ENCODE measurements at regions not wholly inside any gene's neighbourhood (a gene's known extent, or its start where the extent isn't known, plus 50 kb on each side); places are given as distances from the start of the nearest gene placed in this dataset.

DNA sequence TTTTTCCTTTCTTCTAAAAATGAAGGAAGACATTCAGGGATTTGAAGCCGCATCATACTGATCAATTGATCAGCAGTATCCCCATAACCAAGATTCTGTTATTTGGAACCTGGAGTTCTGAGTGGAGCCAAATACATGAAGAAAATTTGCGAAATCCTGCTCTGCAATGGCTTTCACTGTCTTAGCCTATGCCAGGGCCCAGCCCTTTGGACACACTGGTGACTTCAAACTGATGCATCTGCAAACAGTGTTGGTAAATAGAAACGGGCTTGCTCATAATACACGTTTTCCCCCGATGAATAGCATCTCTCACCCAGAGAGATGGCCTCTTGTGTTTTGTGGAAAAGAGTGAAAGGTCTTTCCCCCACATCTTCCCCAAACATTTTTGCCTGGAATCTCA, 87.6 kb upstream of the TOX3 start:
- peaks cover 7 to 9% of the 10 kb centered on the region in 2 donors for H3K9me3 Mint-ChIP-seq
- H3K36me3 Mint-ChIP-seq (ENCODE audit: insufficient read depth in 2 of 2), result no peaks in the 10 kb centered on the region
- ATAC-seq (replicated peaks in 1 of 2), result no peak
- H3K4me1 Mint-ChIP-seq (ENCODE audit: low read depth), result no peaks in the 10 kb centered on the region
- no peak overlapping the region for H3K4me3 Mint-ChIP-seq
- no peaks in the 10 kb centered on the region for H3K27me3 Mint-ChIP-seq (ENCODE audit: low read depth)
- no peak overlapping the region for H3K27ac Mint-ChIP-seq
- no peak for DNase-seq

DNA sequence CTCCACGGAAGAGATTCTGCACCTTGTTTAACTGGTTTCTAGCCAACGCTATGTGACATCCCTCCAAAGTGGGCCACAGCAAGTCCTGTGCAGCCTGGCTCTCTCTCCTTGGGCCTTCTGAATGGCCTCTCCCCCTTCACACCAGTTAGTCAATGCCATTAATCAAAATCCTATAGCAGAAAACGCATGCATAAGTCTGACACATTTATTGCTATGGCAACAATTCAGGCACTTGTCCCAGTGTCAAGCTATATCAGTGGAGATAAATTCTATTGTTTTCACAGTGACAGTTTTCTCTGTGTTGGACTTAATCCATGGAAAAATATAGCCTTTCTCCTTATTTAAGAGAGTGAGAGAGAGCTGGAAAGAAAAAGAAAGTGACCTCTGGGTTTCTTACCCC, 87.2 kb upstream of the TOX3 start:
- H3K27me3 Mint-ChIP-seq (ENCODE audit: low read depth), result no peaks in the 10 kb centered on the region
- DNase-seq (no peak), ATAC-seq (replicated peaks in 1 of 2) (no peak)
- H3K9me3 Mint-ChIP-seq, result peaks cover 8% of the 10 kb centered on the region in 2 donors
- H3K36me3 Mint-ChIP-seq (ENCODE audit: insufficient read depth in 2 of 2), result no peaks in the 10 kb centered on the region
- H3K4me3 Mint-ChIP-seq, result no peak overlapping the region
- no peaks in the 10 kb centered on the region for H3K4me1 Mint-ChIP-seq (ENCODE audit: low read depth)
- H3K27ac Mint-ChIP-seq, result no peak overlapping the region

DNA sequence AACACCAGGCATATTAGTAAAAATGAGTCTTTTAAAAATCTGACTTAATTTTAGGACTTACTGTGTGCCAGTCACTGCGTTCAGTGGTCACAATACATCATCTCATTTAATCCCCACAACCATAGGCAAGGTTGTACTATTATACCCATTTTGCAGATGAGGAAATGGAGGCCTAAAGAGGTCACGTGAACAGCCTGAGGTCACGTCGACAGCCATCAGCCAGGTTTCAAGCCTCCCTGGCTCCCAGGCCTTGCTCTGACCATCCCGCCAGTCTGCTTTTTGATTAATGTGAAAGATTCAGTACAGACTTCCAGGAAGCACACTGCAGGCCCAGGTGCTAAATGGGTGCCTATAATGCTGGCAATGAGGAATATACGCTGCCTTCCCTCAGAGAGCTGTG, 86.3 kb upstream of the TOX3 start:
- Mint-ChIP-seq H3K4me1 (ENCODE audit: low read depth) (no peaks in the 10 kb centered on the region), H3K36me3 (ENCODE audit: insufficient read depth in 2 of 2) (no peaks in the 10 kb centered on the region), H3K27me3 (ENCODE audit: low read depth) (no peaks in the 10 kb centered on the region), H3K4me3 (no peak overlapping the region), H3K27ac (no peak overlapping the region), H3K9me3 (peaks cover 7 to 8% of the 10 kb centered on the region in 2 donors)
- no peak for ATAC-seq (replicated peaks in 1 of 2)
- DNase-seq, result no peak

DNA sequence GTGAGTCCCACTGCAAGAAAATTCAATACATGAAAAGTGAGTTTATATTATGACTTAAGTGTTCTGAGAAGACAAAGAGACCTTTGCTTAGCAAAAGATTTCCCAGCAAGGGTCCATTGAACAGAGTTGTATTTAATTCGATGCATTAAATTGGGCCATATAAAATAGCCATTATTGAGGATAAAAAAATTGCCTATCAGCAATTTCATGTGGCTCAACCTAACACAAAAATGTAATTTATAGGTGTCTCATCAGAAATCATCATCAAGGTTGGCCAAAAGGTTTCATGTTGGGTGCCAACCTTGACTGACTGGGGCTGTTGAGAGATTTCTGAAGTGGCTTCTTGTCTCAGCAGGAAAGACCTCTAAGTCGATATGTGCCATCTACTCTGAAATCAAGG, 84.8 kb upstream of the TOX3 start:
- H3K27me3 Mint-ChIP-seq (ENCODE audit: low read depth), result no peaks in the 10 kb centered on the region
- DNase-seq (no peak), ATAC-seq (replicated peaks in 1 of 2) (no peak)
- no peak overlapping the region for H3K27ac Mint-ChIP-seq
- H3K36me3 Mint-ChIP-seq (ENCODE audit: insufficient read depth in 2 of 2), result no peaks in the 10 kb centered on the region
- no peaks in the 10 kb centered on the region for H3K4me1 Mint-ChIP-seq (ENCODE audit: low read depth)
- no peak overlapping the region for H3K4me3 Mint-ChIP-seq
- H3K9me3 Mint-ChIP-seq, result peaks cover 6 to 7% of the 10 kb centered on the region in 2 donors

DNA sequence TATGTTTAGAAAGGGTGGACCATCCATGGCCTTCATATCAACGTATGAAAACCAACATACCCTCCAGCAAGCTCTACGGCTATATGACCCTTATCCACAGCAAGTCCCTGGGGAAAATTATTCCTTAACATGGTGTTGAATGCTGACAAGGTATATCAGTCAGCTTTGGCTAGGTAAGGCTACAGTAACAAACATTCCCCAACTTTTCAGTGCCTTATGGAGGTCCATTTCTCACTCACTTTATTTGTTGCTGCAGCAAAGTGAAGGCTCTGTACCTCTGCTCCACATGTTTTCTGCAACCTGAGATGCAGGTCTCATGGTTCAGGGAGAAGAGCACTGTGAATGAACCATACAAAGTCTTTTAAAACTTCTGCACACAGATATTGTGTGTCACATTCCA, 83.8 kb upstream of the TOX3 start:
- no peak overlapping the region for H3K4me3 Mint-ChIP-seq
- H3K36me3 Mint-ChIP-seq (ENCODE audit: insufficient read depth in 2 of 2), result no peaks in the 10 kb centered on the region
- DNase-seq, result no peak
- no peaks in the 10 kb centered on the region for H3K4me1 Mint-ChIP-seq (ENCODE audit: low read depth)
- H3K27me3 Mint-ChIP-seq (ENCODE audit: low read depth), result no peaks in the 10 kb centered on the region
- no peak for ATAC-seq (replicated peaks in 1 of 2)
- H3K27ac Mint-ChIP-seq, result no peak overlapping the region
- peaks cover 1 to 2% of the 10 kb centered on the region in 2 donors for H3K9me3 Mint-ChIP-seq

DNA sequence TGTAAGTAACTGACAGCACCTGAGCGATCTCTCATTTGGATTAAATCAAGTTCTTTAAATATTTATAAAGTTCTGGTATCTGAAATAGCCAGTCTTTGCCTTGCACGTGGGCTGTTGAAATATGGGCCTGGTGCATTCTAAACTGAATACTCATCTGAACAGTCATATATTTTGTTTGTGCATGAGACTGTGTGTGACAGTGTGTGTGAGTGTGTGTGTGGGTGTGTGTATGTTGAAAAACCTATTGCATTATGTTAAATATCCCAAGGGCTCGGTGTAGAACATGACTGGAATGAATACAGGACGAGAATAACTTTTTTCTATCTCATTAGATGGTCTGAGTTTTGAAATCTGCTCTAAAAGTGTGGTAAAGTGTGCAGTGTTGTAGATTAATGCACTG, 82.4 kb upstream of the TOX3 start:
- no peak overlapping the region for H3K4me3 Mint-ChIP-seq
- H3K4me1 Mint-ChIP-seq (ENCODE audit: low read depth), result no peaks in the 10 kb centered on the region
- ATAC-seq (replicated peaks in 1 of 2) (no peak), DNase-seq (no peak)
- H3K27me3 Mint-ChIP-seq (ENCODE audit: low read depth), result no peaks in the 10 kb centered on the region
- no peak overlapping the region for H3K27ac Mint-ChIP-seq
- H3K36me3 Mint-ChIP-seq (ENCODE audit: insufficient read depth in 2 of 2), result no peaks in the 10 kb centered on the region
- peaks cover 1 to 2% of the 10 kb centered on the region in 2 donors for H3K9me3 Mint-ChIP-seq

DNA sequence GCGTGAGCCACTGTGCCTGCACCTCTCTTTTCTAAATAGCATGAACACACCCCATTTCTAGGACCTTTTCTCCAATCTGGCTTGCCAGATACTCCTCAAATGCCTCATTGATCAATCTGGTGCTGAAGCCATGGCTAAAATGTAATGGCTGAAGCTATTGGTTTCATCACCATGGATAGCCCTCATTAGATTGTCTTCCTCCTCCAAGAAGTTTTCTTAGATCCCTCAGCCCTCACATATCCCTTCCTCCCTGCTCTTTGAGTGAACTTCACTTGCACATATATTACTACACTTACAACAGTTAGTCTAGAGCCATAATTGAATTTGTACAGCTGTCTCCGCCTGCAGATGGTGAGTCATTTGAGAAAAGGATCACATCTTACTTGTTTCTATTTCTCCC, 77.9 kb upstream of the TOX3 start:
- Mint-ChIP-seq H3K36me3 (ENCODE audit: insufficient read depth in 2 of 2) (no peaks in the 10 kb centered on the region), H3K27ac (no peak overlapping the region), H3K27me3 (ENCODE audit: low read depth) (no peaks in the 10 kb centered on the region), H3K4me3 (no peak overlapping the region), H3K4me1 (ENCODE audit: low read depth) (no peaks in the 10 kb centered on the region), H3K9me3 (peaks cover 1 to 5% of the 10 kb centered on the region in 2 donors)
- ATAC-seq (replicated peaks in 1 of 2) (no peak), DNase-seq (no peak)

DNA sequence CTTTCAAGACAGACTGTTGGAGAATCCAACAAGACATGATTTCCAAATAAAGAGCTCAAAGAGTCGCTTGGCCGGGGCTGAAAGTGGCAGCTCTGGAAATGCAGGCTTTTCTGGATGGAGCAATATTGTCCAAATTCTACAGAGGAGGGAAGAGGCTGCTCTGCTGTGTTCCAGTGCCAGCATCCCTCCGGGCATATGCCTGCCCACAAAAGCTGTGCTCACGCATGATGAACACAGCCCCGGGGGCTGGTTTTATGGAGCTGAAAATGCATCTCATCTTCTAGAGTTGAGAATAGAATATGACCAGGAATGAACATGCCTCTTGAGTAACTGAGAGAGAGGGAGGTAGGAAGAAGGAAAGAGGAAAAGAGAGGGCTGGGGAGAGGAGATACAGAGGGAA, 74.7 kb upstream of the TOX3 start:
- H3K9me3 Mint-ChIP-seq, result peaks cover 6 to 10% of the 10 kb centered on the region in 2 donors
- no peak overlapping the region for H3K27ac Mint-ChIP-seq
- H3K4me1 Mint-ChIP-seq (ENCODE audit: low read depth), result no peaks in the 10 kb centered on the region
- DNase-seq (no peak), ATAC-seq (replicated peaks in 1 of 2) (no peak)
- H3K27me3 Mint-ChIP-seq (ENCODE audit: low read depth), result no peaks in the 10 kb centered on the region
- no peaks in the 10 kb centered on the region for H3K36me3 Mint-ChIP-seq (ENCODE audit: insufficient read depth in 2 of 2)
- H3K4me3 Mint-ChIP-seq, result no peak overlapping the region

DNA sequence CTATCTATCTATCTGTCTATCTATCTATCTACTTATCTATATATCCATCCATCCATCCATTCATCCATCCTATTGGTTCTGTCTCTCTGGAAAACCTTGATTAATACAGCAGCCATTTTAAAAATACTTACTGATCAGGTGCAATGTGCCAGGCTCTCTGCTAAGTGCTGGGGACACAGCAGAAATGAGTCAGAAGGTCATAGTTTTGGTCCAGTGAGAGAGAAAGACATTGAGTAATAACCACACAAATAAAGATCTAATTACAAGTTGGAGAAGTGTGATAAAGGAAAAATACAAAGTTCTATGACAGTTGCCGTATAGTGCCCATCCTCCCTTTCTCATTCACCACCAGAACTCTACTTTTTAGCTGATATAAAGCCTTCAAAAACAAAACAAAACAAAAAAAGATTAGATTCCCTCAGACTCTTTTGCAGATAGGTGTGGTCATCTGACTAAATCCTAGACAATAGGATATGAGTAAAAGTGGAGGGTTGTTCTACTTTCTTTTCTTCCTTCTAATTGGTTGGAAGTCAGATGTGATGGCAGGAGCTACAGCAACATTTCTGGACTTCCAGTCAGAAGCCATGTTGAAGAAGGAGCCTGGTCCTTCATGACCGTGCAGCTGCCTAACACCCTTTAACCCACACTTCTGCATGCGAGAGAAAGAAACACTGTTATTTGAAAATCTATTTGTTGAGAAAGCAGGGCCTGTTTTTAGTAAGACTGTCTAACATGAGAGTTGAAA, 72.0 kb upstream of the TOX3 start:
- H3K9me3 Mint-ChIP-seq, result peaks cover 8 to 11% of the 10 kb centered on the region in 2 donors
- DNase-seq (no peak), ATAC-seq (replicated peaks in 1 of 2) (no peak)
- no peak overlapping the region for H3K4me3 Mint-ChIP-seq
- H3K27ac Mint-ChIP-seq, result no peak overlapping the region
- no peaks in the 10 kb centered on the region for H3K36me3 Mint-ChIP-seq (ENCODE audit: insufficient read depth in 2 of 2)
- no peaks in the 10 kb centered on the region for H3K27me3 Mint-ChIP-seq (ENCODE audit: low read depth)
- H3K4me1 Mint-ChIP-seq (ENCODE audit: low read depth), result no peaks in the 10 kb centered on the region

DNA sequence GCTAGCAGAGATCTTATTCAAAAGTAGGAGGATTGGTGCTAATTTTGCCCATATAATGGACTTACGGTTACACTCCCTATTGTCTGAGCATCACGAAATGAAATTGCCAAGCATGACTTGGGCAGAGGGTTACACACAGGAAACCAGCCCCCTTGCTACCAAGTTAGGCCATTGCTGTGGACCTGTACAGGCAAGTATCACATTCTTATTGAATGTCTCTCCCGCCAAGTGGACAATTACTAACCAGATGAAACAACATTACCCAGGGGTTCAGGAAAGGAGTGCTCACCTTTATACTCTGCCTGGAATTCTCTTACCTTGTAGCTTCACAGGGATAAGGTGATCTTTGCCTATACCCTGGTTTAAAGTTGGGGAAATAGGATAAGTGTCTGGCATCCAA, 70.6 kb upstream of the TOX3 start:
- no peak for ATAC-seq (replicated peaks in 1 of 2)
- H3K36me3 Mint-ChIP-seq (ENCODE audit: insufficient read depth in 2 of 2), result no peaks in the 10 kb centered on the region
- no peak overlapping the region for H3K27ac Mint-ChIP-seq
- peaks cover 9 to 10% of the 10 kb centered on the region in 2 donors for H3K9me3 Mint-ChIP-seq
- no peaks in the 10 kb centered on the region for H3K4me1 Mint-ChIP-seq (ENCODE audit: low read depth)
- no peak overlapping the region for H3K4me3 Mint-ChIP-seq
- no peaks in the 10 kb centered on the region for H3K27me3 Mint-ChIP-seq (ENCODE audit: low read depth)
- DNase-seq, result no peak

DNA sequence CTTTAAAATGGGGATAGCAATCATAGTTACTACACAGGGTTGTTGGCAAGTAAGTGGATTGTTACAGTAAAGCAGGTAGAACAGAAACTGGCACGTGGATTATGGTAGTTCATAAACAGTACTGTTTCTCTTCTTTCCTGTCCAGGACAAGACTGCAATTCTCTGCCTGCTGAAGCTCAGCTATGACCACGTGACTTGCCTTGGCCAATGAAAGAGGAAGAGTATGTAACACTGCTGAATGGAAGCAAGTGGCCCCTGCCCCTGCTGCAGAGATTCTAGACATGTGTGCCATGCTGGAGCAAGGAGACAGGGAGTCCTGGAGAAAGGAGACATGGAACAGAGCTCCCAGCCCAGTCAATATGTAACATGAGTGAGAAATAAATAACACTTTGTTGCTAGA, 66.6 kb upstream of the TOX3 start:
- peaks cover 0 to 2% of the 10 kb centered on the region in 2 donors for H3K36me3 Mint-ChIP-seq (ENCODE audit: insufficient read depth in 2 of 2)
- H3K4me3 Mint-ChIP-seq, result no peak overlapping the region
- H3K27ac Mint-ChIP-seq, result no peak overlapping the region
- peaks cover 4 to 6% of the 10 kb centered on the region in 2 donors for H3K9me3 Mint-ChIP-seq
- ATAC-seq (replicated peaks in 1 of 2) (no peak), DNase-seq (no peak)
- no peaks in the 10 kb centered on the region for H3K27me3 Mint-ChIP-seq (ENCODE audit: low read depth)
- H3K4me1 Mint-ChIP-seq (ENCODE audit: low read depth), result no peaks in the 10 kb centered on the region

DNA sequence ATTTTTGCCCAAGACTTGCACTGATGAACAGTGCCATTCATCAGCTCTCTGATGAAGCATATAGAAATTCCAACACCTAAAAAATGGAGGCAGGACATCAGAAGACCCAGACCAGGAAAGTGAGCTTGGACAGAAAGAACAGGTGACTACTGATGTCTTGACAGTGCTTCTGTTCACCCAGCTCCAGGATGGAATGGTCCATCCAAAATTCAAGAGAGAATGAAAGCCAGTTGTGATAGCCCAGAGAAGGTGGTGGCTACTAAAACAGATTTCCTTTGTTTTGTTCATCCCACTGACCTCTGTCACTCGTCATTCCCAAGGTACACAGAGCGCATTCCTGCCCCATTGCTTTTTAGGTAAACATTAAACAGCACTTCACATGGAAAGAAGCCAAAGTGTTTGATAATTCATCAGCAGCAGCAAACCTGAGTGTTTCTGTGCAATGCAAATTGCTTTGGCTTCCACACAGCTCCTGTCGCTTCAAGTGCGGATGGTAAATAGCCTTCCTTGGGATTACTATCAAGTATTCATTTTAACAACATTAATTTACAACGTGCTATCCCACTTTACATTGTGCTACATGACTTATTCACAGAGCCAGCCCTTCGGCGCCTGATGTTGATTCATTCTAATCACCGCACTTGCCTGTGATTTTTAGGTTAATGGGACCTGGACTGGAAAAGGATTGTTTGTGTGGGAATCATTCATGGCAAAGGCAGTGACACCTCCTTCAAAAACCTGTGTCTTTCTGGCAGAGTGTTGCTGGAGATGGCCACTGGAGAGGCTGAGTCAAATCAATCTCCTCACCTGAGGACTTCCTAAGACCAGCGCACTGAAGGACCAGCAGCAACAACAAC, 65.1 kb upstream of the TOX3 start:
- peaks cover 0 to 2% of the 10 kb centered on the region in 2 donors for H3K36me3 Mint-ChIP-seq (ENCODE audit: insufficient read depth in 2 of 2)
- H3K4me1 Mint-ChIP-seq (ENCODE audit: low read depth), result no peaks in the 10 kb centered on the region
- H3K27ac Mint-ChIP-seq, result no peak overlapping the region
- ATAC-seq (replicated peaks in 1 of 2), result no peak
- DNase-seq, result no peak
- H3K9me3 Mint-ChIP-seq, result peaks cover 1 to 4% of the 10 kb centered on the region in 2 donors
- no peaks in the 10 kb centered on the region for H3K27me3 Mint-ChIP-seq (ENCODE audit: low read depth)
- no peak overlapping the region for H3K4me3 Mint-ChIP-seq

DNA sequence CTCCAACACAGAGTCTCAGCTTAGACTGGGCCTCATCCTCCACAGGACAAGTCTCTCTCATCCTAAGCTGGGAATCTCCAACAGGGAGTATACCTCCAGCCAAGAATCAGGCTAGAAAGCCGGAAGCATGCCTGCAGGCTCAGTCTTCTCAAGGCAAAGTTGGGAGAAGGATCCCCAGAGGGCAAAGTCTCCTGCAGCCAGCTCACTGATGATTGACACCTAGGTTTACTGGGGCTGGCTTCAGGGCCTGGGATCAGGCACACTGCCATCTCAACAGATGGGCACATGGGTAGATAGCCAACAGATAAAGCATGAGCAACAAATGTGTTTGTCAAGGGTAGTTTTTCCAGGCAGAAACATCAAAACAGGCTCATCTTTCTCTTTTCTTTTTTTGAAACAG, 56.1 kb upstream of the TOX3 start:
- ATAC-seq (replicated peaks in 1 of 2) (no peak), DNase-seq (no peak)
- no peaks in the 10 kb centered on the region for H3K36me3 Mint-ChIP-seq (ENCODE audit: insufficient read depth in 2 of 2)
- H3K4me3 Mint-ChIP-seq, result no peak overlapping the region
- H3K4me1 Mint-ChIP-seq (ENCODE audit: low read depth), result no peaks in the 10 kb centered on the region
- peaks cover 0 to 4% of the 10 kb centered on the region in 2 donors for H3K9me3 Mint-ChIP-seq
- no peaks in the 10 kb centered on the region for H3K27me3 Mint-ChIP-seq (ENCODE audit: low read depth)
- no peak overlapping the region for H3K27ac Mint-ChIP-seq

Data from activated T-cell treated with anti-CD3 and anti-CD28 coated beads, Interleukin-2, amount 50 U/mL, for 72 hours (primary cell).